Tibial nerve (tissue), 4 donors: ENCODE measurements at regions not wholly inside any gene's neighbourhood (a gene's known extent, or its start where the extent isn't known, plus 50 kb on each side); places are given as distances from the start of the nearest gene placed in this dataset.
"Not testable (repeated sequence)": the region's sequence is repeated elsewhere in the genome, so short reads cannot be mapped to it uniquely, and the experiment has no call there.

Experiments
- DNase-seq, 2 donors: peaks; one replicate each; pipeline ENCODE4 v3.0.0-alpha.2; 2019; ENCODE audit warnings: low spot score in 2 of 2
- H3K27ac ChIP-seq, 4 donors: fragments of 200-600 bp; sonication (generic) in 3 of 4; one replicate each; pipeline ENCODE4 v1.5.1; 2017 to 2019; ENCODE audit warnings: mild to moderate bottlenecking in 1 of 4
- H3K27me3 ChIP-seq, 2 donors: fragments of 200-600 bp; sonication (generic) in 1 of 2; one replicate each; pipeline versions ENCODE4 v1.5.1 to v1.6.0; 2017 to 2019
- H3K36me3 ChIP-seq, 3 donors: fragments of 200-600 bp; sonication (generic); one replicate each; pipeline ENCODE4 v1.5.1; 2018 to 2019
- H3K4me1 ChIP-seq, 4 donors: fragments of 200-600 bp; sonication (generic) in 3 of 4; one replicate each; pipeline ENCODE4 v1.5.1; 2017 to 2019
- H3K4me3 ChIP-seq, 4 donors: fragments of 200-600 bp; sonication (generic) in 3 of 4; one replicate each; pipeline ENCODE4 v1.5.1; 2017 to 2019; ENCODE audit warnings: mild to moderate bottlenecking in 1 of 4, moderate library complexity in 1 of 4
- H3K9me3 ChIP-seq, 4 donors: fragments of 200-600 bp; sonication (generic) in 3 of 4; one replicate each; pipeline ENCODE4 v1.5.1; 2017 to 2019
- CTCF ChIP-seq, 5 experiments: fragments of 200-600 bp in 3 of 5; fragments of 450-650 bp in 2 of 5; sonication (generic) in 3 of 5; IDR thresholded peaks; one replicate each; pipeline ENCODE4 v1.5.1; 2016 to 2019; ENCODE audit warnings: antibody characterized with exemption in 5 of 5, mild to moderate bottlenecking in 3 of 5, moderate library complexity in 2 of 5
- EP300 ChIP-seq, 2 donors: sonication (generic); formaldehyde crosslinking; IDR thresholded peaks; one replicate each; pipeline ENCODE4 v1.6.1; 2017; ENCODE audit warnings: antibody characterized with exemption in 2 of 2, mild to moderate bottlenecking in 1 of 2
- POLR2A ChIP-seq, 2 donors: fragments of 450-650 bp; IDR thresholded peaks; one replicate each; pipeline ENCODE4 v1.6.1; 2017; ENCODE audit warnings: antibody characterized with exemption in 2 of 2, mild to moderate bottlenecking in 2 of 2, moderate library complexity in 2 of 2
- WGBS, 2 donors: methylation state at CpG; one replicate each; pipeline ENCODE4 v1.1.5; 2018; 5-methylcytosine and 5-hydroxymethylcytosine counted together

- no peak for TF ChIP-seq CTCF (IDR thresholded peaks at IDR 0.05)
- TF ChIP-seq EP300 (IDR thresholded peaks at IDR 0.05), result no peak
- TF ChIP-seq POLR2A (IDR thresholded peaks at IDR 0.05), result no peak
- 74 to 83% methylated on average over 10 of the region's 10 CpGs for WGBS, 2 donors
- H3K36me3 ChIP-seq, result no peaks in the 10 kb centered on the region
- no peak overlapping the region for H3K27ac ChIP-seq
- peaks cover 0 to 7% of the 10 kb centered on the region in 2 donors for H3K27me3 ChIP-seq
- H3K4me1 ChIP-seq, result no peaks in the 10 kb centered on the region
- no peaks in the 10 kb centered on the region for H3K9me3 ChIP-seq
- no peak for DNase-seq
- no peak overlapping the region for H3K4me3 ChIP-seq
Measured at GRCh38 chr1:10916991-10917390, 95.5 kb upstream of the TARDBP start.

GRCh38 chr1:10917513-10918454 is 94.7 kb upstream of the TARDBP start:
- WGBS, 2 donors, result 40 to 53% methylated on average over 10 of the region's 10 CpGs
- Histone ChIP-seq H3K9me3 (no peaks in the 10 kb centered on the region), H3K4me1 (no peaks in the 10 kb centered on the region), H3K36me3 (no peaks in the 10 kb centered on the region), H3K4me3 (no peak overlapping the region), H3K27ac (no peak overlapping the region), H3K27me3 (peaks cover 0 to 11% of the 10 kb centered on the region in 2 donors)
- TF ChIP-seq EP300 (IDR thresholded peaks at IDR 0.05) (no peak), CTCF (IDR thresholded peaks at IDR 0.05) (no peak), POLR2A (IDR thresholded peaks at IDR 0.05) (no peak)
- no peak for DNase-seq

GRCh38 chr1:10918531-10918930 is 93.9 kb upstream of the TARDBP start:
- Histone ChIP-seq H3K4me1 (no peaks in the 10 kb centered on the region), H3K27ac (no peak overlapping the region), H3K27me3 (peaks cover 0 to 11% of the 10 kb centered on the region in 2 donors), H3K4me3 (no peak overlapping the region), H3K9me3 (no peaks in the 10 kb centered on the region), H3K36me3 (no peaks in the 10 kb centered on the region)
- WGBS, 2 donors, result 53 to 61% methylated on average over 5 of the region's 5 CpGs
- TF ChIP-seq EP300 (IDR thresholded peaks at IDR 0.05), result no peak
- TF ChIP-seq POLR2A (IDR thresholded peaks at IDR 0.05), result no peak
- no peak for TF ChIP-seq CTCF (IDR thresholded peaks at IDR 0.05)
- DNase-seq, result no peak

GRCh38 chr1:10920063-10920626 is 92.3 kb upstream of the TARDBP start:
- Histone ChIP-seq H3K27ac (no peak overlapping the region), H3K27me3 (peaks cover 0 to 11% of the 10 kb centered on the region in 2 donors), H3K4me1 (no peaks in the 10 kb centered on the region), H3K4me3 (no peak overlapping the region), H3K36me3 (no peaks in the 10 kb centered on the region), H3K9me3 (peaks cover 0 to 3% (median 0%) of the 10 kb centered on the region in 4 donors)
- TF ChIP-seq EP300 (IDR thresholded peaks at IDR 0.05) (no peak), POLR2A (IDR thresholded peaks at IDR 0.05) (no peak), CTCF (IDR thresholded peaks at IDR 0.05) (no peak)
- no peak for DNase-seq
- WGBS, 2 donors, result 67 to 77% methylated on average over 9 of the region's 9 CpGs

GRCh38 chr1:10922315-10923060 is 90.0 kb upstream of the TARDBP start:
- peaks cover 0 to 11% of the 10 kb centered on the region in 2 donors for H3K27me3 ChIP-seq
- H3K4me3 ChIP-seq, H3K27ac ChIP-seq, H3K36me3 ChIP-seq, H3K9me3 ChIP-seq, H3K4me1 ChIP-seq, DNase-seq: not testable (repeated sequence)
- WGBS, 2 donors, result 85 to 89% methylated on average over 8 of the region's 8 CpGs
